ENCODE measurements at regions not wholly inside any gene's neighbourhood (a gene's known extent, or its start where the extent isn't known, plus 50 kb on each side); places are given as distances from the start of the nearest gene placed in this dataset.

GRCh38 chr12:124229520-124229919, 65.4 kb upstream of the RFLNA start:
- Mint-ChIP-seq H3K27ac (no peak overlapping the region), H3K4me1 (ENCODE audit: low read depth) (no peaks in the 10 kb centered on the region), H3K27me3 (peaks cover 12% of the 10 kb centered on the region), H3K36me3 (no peaks in the 10 kb centered on the region), H3K9me3 (no peaks in the 10 kb centered on the region), H3K4me3 (no peak overlapping the region)
- DNase-seq: no peak
- ChIA-PET POLR2A (no interaction called here), CTCF (no interaction called here)
- intact Hi-C loops (cut with micrococcal nuclease): no loop called here

- H3K27ac Mint-ChIP-seq: no peak overlapping the region
- H3K27me3 Mint-ChIP-seq: peaks cover 9% of the 10 kb centered on the region
- intact Hi-C loops (cut with micrococcal nuclease): no loop called here
- H3K9me3 Mint-ChIP-seq: no peaks in the 10 kb centered on the region
- H3K4me3 Mint-ChIP-seq: no peak overlapping the region
- DNase-seq: no peak
- no peaks in the 10 kb centered on the region for H3K4me1 Mint-ChIP-seq (ENCODE audit: low read depth)
- CTCF ChIA-PET: no interaction called here
- POLR2A ChIA-PET: no interaction called here
- no peaks in the 10 kb centered on the region for H3K36me3 Mint-ChIP-seq
Observed at GRCh38 chr12:124230117-124230757, 64.7 kb upstream of the RFLNA start.

GRCh38 chr12:124230789-124231188, 64.1 kb upstream of the RFLNA start:
- no peaks in the 10 kb centered on the region for H3K36me3 Mint-ChIP-seq
- no peak for DNase-seq
- no peak overlapping the region for H3K4me3 Mint-ChIP-seq
- no peaks in the 10 kb centered on the region for H3K9me3 Mint-ChIP-seq
- ChIA-PET CTCF (no interaction called here), POLR2A (no interaction called here)
- intact Hi-C loops (cut with micrococcal nuclease): no loop called here
- H3K27ac Mint-ChIP-seq: no peak overlapping the region
- no peaks in the 10 kb centered on the region for H3K4me1 Mint-ChIP-seq (ENCODE audit: low read depth)
- H3K27me3 Mint-ChIP-seq: peaks cover 8% of the 10 kb centered on the region

- intact Hi-C loops (cut with micrococcal nuclease): no loop called here
- H3K4me1 Mint-ChIP-seq (ENCODE audit: low read depth): no peaks in the 10 kb centered on the region
- no peak for DNase-seq
- peaks cover 2% of the 10 kb centered on the region for H3K27me3 Mint-ChIP-seq
- no peak overlapping the region for H3K27ac Mint-ChIP-seq
- no peak overlapping the region for H3K4me3 Mint-ChIP-seq
- POLR2A ChIA-PET: no interaction called here
- CTCF ChIA-PET: no interaction called here
- H3K9me3 Mint-ChIP-seq: no peaks in the 10 kb centered on the region
- no peaks in the 10 kb centered on the region for H3K36me3 Mint-ChIP-seq
Observed at GRCh38 chr12:124231980-124232653, 62.8 kb upstream of the RFLNA start.

- intact Hi-C loops (cut with micrococcal nuclease): no loop called here
- no peaks in the 10 kb centered on the region for H3K9me3 Mint-ChIP-seq
- no peak for DNase-seq
- POLR2A ChIA-PET: no interaction called here
- no peak overlapping the region for H3K4me3 Mint-ChIP-seq
- no peaks in the 10 kb centered on the region for H3K36me3 Mint-ChIP-seq
- no peak overlapping the region for H3K27ac Mint-ChIP-seq
- CTCF ChIA-PET: no interaction called here
- H3K4me1 Mint-ChIP-seq (ENCODE audit: low read depth): no peaks in the 10 kb centered on the region
- H3K27me3 Mint-ChIP-seq: peaks cover 1% of the 10 kb centered on the region
Observed at GRCh38 chr12:124232654-124232987, 62.3 kb upstream of the RFLNA start.

GRCh38 chr12:124233041-124233796, 61.7 kb upstream of the RFLNA start:
- H3K27me3 Mint-ChIP-seq: peaks cover 1% of the 10 kb centered on the region
- no peak for DNase-seq
- ChIA-PET POLR2A (no interaction called here), CTCF (no interaction called here)
- no peaks in the 10 kb centered on the region for H3K36me3 Mint-ChIP-seq
- no peaks in the 10 kb centered on the region for H3K9me3 Mint-ChIP-seq
- no peaks in the 10 kb centered on the region for H3K4me1 Mint-ChIP-seq (ENCODE audit: low read depth)
- no peak overlapping the region for H3K27ac Mint-ChIP-seq
- no peak overlapping the region for H3K4me3 Mint-ChIP-seq
- intact Hi-C loops (cut with micrococcal nuclease): no loop called here

GRCh38 chr12:124233846-124234640, 60.9 kb upstream of the RFLNA start:
- CTCF ChIA-PET: no interaction called here
- no peaks in the 10 kb centered on the region for H3K9me3 Mint-ChIP-seq

GRCh38 chr12:124236625-124237031, 58.3 kb upstream of the RFLNA start:
- no peaks in the 10 kb centered on the region for H3K36me3 Mint-ChIP-seq
- H3K9me3 Mint-ChIP-seq: no peaks in the 10 kb centered on the region
- intact Hi-C loops (cut with micrococcal nuclease): no loop called here
- no peak for DNase-seq
- H3K27me3 Mint-ChIP-seq: peaks cover 6% of the 10 kb centered on the region
- H3K27ac Mint-ChIP-seq: no peak overlapping the region
- ChIA-PET CTCF (no interaction called here), POLR2A (no interaction called here)
- H3K4me3 Mint-ChIP-seq: no peak overlapping the region
- H3K4me1 Mint-ChIP-seq (ENCODE audit: low read depth): no peaks in the 10 kb centered on the region

More at GRCh38 chr12:124233846-124234640, 60.9 kb upstream of the RFLNA start:
- no peak for DNase-seq
- POLR2A ChIA-PET: no interaction called here
- no peak overlapping the region for H3K4me3 Mint-ChIP-seq
- H3K4me1 Mint-ChIP-seq (ENCODE audit: low read depth): no peaks in the 10 kb centered on the region
- intact Hi-C loops (cut with micrococcal nuclease): no loop called here
- no peaks in the 10 kb centered on the region for H3K36me3 Mint-ChIP-seq
- no peak overlapping the region for H3K27ac Mint-ChIP-seq
- peaks cover 3% of the 10 kb centered on the region for H3K27me3 Mint-ChIP-seq

GRCh38 chr12:124238886-124239285, 56.0 kb upstream of the RFLNA start:
- Mint-ChIP-seq H3K27me3 (peaks cover 7% of the 10 kb centered on the region), H3K36me3 (no peaks in the 10 kb centered on the region), H3K9me3 (no peaks in the 10 kb centered on the region), H3K4me1 (ENCODE audit: low read depth) (no peaks in the 10 kb centered on the region), H3K27ac (no peak overlapping the region), H3K4me3 (no peak overlapping the region)
- CTCF ChIA-PET: no interaction called here
- DNase-seq: no peak
- intact Hi-C loops (cut with micrococcal nuclease): no loop called here
- POLR2A ChIA-PET: no interaction called here

GRCh38 chr12:124240493-124240892, 54.4 kb upstream of the RFLNA start:
- Mint-ChIP-seq H3K4me3 (no peak overlapping the region), H3K36me3 (no peaks in the 10 kb centered on the region), H3K4me1 (ENCODE audit: low read depth) (no peaks in the 10 kb centered on the region), H3K27ac (no peak overlapping the region), H3K27me3 (peaks cover 7% of the 10 kb centered on the region), H3K9me3 (peaks cover 2% of the 10 kb centered on the region)
- ChIA-PET CTCF (no interaction called here), POLR2A (no interaction called here)
- DNase-seq: no peak
- intact Hi-C loops (cut with micrococcal nuclease): no loop called here

GRCh38 chr12:124241776-124242528, 52.9 kb upstream of the RFLNA start:
- intact Hi-C loops (cut with micrococcal nuclease): no loop called here
- peaks cover 7% of the 10 kb centered on the region for H3K9me3 Mint-ChIP-seq
- H3K4me3 Mint-ChIP-seq: no peak overlapping the region
- POLR2A ChIA-PET: no interaction called here
- no peak overlapping the region for H3K27ac Mint-ChIP-seq
- peaks cover 2% of the 10 kb centered on the region for H3K36me3 Mint-ChIP-seq
- no peaks in the 10 kb centered on the region for H3K4me1 Mint-ChIP-seq (ENCODE audit: low read depth)
- DNase-seq: no peak
- H3K27me3 Mint-ChIP-seq: peaks cover 18% of the 10 kb centered on the region
- CTCF ChIA-PET: no interaction called here

- Mint-ChIP-seq H3K4me3 (no peak overlapping the region), H3K4me1 (ENCODE audit: low read depth) (no peaks in the 10 kb centered on the region), H3K36me3 (peaks cover 3% of the 10 kb centered on the region), H3K9me3 (peaks cover 12% of the 10 kb centered on the region), H3K27me3 (peaks cover 19% of the 10 kb centered on the region), H3K27ac (no peak overlapping the region)
- CTCF ChIA-PET: no interaction called here
- POLR2A ChIA-PET: no interaction called here
- no peak for DNase-seq
- intact Hi-C loops (cut with micrococcal nuclease): no loop called here
Observed at GRCh38 chr12:124242529-124243065, 52.3 kb upstream of the RFLNA start.

Measured in activated CD4-positive, alpha-beta memory T cell treated with anti-CD3 and anti-CD28 coated beads for 36 hours (primary cell).